Right lung (tissue), 2 donors: ENCODE measurements at regions not wholly inside any gene's neighbourhood (a gene's known extent, or its start where the extent isn't known, plus 50 kb on each side); places are given as distances from the start of the nearest gene placed in this dataset.
"Not testable (repeated sequence)": the region's sequence is repeated elsewhere in the genome, so short reads cannot be mapped to it uniquely, and the experiment has no call there.

ENCODE experiments used
- DNase-seq, 2 donors: peaks; one replicate each; pipeline ENCODE4 v3.0.0-alpha.2; 2013

DNA sequence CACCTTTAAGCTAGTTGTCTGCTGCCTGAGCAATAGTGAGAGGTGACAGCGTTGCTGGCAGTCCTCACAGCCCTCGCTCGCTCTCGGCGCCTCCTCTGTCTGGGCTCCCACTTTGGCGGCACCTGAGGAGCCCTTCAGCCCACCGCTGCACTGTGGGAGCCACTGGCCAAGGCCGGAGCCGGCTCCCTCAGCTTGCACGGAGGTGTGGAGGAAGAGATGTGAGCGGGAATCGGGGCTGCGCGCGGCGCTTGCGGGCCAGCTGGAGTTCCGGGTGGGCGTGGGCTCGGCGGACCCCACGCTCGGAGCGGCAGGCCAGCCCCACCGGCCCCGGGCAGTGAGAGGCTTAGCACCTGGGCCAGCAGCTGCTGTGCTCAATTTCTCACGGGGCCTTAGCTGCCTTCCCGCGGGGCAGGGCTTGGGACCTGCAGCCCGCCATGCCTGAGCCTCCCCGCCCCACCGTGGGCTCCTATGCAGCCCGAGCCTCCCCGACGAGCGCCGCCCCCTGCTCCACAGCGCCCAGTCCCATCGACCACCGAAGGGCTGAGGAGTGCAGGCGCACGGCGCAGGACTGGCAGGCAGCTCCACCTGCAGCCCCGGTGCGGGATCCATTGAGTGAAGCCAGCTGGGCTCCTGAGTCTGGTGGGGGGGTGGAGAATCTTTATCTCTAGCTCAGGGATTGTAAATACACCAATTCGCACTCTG lies 1424.5 kb downstream of the EFNA5 start:
- not testable (repeated sequence) for DNase-seq

GRCh38 chr5:106241409-106241808 lies 1429.3 kb downstream of the EFNA5 start:
- DNase-seq: no peak

DNA sequence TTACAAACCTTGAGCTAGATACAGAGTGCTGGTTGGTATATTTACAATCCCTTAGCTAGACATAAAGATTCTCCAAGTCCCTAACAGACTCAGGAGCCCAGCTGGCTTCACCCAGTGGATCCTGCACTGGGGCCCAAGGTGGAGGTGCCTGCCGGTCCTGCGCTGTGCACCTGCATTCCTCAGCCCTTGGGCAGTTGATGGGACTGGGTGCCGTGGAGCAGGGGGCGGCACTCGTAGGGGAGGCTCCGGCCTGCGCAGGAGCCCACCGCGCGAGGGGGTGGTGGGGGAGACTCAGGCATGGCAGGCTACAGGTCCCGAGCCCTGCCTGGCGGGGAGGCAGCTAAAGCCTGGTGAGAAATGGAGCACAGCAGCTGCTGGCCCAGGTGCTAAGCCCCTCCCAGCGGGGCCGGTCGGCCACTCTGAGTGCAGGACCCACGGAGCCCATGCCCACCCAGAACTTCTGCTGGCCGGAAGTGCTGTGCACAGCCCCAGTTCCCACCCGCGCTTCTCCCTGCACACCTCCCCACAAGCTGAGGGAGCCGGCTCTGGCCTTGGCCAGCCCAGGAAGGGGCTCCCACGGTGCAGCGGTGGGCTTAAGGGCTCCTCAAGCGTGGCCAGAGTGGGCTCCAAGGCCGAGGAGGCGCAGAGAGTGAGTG lies 1464.7 kb downstream of the EFNA5 start:
- no peak for DNase-seq

GRCh38 chr5:106202035-106202434 lies 1468.7 kb downstream of the EFNA5 start:
- DNase-seq: no peak

DNA sequence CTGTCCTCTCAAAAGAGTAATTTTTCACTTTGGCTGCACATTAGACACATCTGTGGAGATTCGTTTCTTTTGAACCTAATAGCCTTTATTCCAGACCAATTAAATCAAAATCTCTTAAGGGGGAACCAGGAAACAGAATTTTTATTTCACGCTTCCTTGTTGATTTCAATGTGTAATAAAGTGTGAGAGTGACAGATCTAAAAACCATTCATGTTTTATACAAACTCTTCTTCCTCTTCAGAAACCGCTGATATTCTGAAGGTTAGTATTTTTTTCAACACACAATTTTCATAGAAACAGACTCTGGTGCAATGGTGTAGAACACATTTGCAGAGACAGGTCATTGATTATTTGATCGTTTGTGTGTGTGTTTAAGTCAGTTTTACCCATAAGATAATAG lies 1469.8 kb downstream of the EFNA5 start:
- DNase-seq: no peak

DNA sequence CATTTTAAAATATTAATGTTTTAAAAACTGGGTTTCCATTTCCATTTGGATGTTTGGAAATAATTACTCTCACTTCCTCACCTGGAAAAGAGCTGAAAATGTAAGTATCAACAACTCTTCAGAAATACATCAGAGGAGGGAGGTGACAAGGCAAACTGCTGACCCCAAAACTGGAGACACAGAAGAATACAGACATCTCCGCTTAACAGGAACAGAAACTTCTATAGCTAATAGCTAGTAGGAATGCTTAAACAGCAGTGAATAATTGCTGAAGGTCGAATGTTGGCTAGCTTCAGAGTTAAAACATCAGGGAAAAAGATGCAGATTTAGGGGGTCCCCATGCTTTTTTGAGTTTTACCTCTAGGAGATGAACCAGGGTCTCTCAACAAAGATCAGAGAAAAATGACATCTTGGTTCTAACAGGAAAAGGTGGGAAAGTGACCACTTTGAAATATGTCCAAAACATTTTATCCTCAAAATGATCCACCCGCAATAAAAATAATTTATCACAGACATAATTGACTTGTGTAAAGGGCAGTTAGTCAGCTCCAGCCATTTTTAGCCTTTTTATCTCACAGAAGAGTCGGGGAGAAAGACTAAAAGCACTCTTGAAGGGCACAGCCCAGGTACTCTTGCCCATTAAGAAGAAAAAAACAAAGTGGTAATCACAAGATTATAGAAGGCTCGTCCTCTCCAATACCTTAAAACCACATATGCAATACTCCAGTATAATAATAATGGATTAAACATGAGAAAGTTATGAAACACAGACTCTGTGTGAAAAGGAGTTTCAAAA lies 1474.9 kb downstream of the EFNA5 start:
- no peak for DNase-seq

- no peak for DNase-seq
Measured at GRCh38 chr5:106189121-106189809, 1481.5 kb downstream of the EFNA5 start.

DNA sequence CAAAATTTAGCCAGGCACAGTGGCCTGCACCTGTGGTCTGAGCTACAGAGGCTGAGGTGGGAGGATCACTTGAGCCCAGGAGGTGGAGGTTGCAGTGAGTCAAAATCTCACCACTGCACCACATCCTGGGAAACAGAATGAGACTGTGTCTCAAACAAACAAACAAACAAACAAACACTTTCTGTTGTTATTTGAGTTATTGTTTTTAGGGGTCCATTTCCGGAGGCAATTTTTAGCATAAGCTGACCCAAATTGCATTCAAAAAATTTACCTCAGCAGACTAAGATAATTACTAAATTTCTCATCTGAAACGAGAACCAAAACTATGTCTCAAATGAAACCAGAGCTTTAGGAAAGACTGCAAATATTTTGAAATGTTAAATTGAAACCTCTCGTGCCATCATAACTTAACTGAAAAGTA lies 1485.1 kb downstream of the EFNA5 start:
- no peak for DNase-seq

DNA sequence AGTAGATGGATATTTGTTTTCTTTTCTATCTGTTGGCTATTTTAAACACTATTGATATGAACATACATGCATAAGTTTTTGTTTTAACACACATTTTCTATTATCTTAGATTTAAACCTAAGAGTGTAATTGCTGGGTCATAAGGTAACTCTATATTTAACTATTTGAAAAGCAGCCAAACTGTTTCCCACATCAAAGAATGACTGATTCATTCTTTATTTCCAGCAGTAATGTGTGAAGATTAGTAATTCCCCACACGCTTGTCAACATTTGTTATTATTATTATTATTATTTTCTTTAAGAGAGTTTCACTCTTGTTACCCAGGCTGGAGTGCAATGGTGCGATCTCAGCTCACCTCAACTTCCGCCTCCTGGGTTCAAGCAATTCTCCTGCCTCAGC lies 1495.8 kb downstream of the EFNA5 start:
- no peak for DNase-seq

- no peak for DNase-seq
Measured at GRCh38 chr5:106172681-106173532, 1497.8 kb downstream of the EFNA5 start.

DNA sequence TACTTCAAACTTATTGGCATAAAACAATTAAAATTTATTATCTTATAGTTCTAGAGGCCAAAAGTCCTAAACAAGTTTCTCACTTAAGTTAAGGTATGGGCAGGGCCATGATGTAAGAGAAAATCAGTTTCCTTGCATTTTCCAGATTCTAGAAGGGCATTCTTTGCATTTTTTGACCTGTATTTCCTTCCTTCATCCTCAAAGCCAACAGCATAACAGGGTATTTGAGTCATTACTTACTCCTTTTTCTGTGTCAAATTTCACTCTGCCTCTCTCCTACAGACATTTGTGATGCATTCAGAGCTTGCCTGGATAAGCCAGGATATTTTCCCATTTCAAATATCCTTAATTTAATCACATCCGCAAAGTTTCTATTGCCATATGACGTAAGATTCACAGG lies 1499.0 kb downstream of the EFNA5 start:
- no peak for DNase-seq

DNA sequence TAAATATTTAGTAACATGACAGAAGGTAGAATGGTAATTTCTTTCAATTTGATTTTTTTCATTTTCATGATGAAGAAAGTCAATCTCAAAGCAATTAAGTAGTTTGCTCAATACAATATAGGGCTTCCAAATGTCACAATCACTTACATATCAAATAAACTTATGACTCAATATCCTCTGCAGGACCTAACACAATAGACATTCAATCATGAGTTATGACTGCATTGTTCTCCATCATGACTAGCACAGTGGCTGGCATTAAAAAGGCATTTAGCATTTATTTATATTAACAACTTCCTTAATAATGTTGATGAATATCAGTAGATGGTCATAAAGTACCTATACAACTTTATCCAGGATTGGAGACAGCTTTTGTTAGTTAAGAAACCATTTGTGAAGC lies 1499.6 kb downstream of the EFNA5 start:
- no peak for DNase-seq

DNA sequence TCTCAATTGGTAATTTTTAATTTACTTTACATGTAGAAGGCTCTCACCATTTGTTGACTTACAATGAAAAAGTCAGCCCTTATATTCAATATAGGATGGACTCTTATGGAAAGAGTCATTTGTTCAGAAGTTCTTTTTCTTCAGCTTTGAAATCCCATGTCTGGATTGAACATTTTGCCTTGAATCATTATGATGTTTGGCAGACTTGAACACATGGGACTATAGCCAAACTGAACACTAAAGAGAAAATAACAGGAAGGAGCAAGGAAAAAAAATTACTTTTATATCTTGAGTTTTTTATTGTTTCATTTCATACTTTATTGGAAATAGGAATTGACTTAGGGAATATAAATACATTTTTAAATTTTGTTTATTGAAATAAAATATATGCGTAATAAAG lies 1503.0 kb downstream of the EFNA5 start:
- peak in 1 of 2 donors; percentile 3 for DNase-seq

GRCh38 chr5:106163233-106163632 lies 1507.5 kb downstream of the EFNA5 start:
- DNase-seq: no peak

- no peak for DNase-seq
Measured at GRCh38 chr5:106159616-106160015, 1511.1 kb downstream of the EFNA5 start.

DNA sequence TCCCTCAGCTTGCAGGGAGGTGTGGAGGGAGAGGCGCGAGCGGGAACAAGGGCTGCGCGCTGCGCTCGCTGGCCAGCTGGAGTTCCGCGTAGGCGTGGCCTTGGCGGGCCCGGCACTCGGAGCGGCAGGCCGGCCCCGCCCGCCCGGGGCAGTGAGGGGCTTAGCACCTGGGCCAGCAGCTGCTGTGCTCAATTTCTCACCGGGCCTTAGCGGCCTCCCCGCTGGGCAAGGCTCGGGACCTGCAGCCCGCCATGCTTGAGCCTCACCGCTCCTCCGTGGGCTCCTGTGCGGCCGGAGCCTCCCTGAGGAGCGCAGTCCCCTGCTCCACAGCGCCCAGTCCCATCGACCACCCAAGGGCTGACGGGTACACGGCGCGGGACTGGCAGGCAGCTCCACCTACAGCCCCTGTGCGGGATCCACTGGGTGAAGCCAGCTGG lies 1516.4 kb downstream of the EFNA5 start:
- DNase-seq: no peak

- no peak for DNase-seq
Measured at GRCh38 chr5:106152569-106152968, 1518.2 kb downstream of the EFNA5 start.

DNA sequence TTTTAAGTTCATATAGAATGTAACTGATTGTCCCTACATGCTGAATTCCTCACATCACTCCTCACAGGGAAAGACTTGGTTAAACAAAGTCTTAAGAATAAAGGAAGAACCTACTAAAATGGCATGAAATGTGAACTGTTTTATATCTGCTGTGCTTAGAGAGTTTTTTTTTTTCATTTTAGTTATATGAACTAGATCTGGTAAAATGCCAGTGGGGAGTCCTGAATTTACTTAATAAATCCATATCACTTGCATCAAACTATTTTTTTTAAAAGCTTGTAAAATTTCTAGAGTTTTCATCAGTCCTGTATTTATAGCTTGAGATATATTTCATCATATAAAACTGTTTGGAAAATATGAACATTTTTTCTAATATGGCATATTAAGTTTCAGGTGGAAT lies 1528.6 kb downstream of the EFNA5 start:
- no peak for DNase-seq

GRCh38 chr5:106140101-106140500 lies 1530.6 kb downstream of the EFNA5 start:
- no peak for DNase-seq

DNA sequence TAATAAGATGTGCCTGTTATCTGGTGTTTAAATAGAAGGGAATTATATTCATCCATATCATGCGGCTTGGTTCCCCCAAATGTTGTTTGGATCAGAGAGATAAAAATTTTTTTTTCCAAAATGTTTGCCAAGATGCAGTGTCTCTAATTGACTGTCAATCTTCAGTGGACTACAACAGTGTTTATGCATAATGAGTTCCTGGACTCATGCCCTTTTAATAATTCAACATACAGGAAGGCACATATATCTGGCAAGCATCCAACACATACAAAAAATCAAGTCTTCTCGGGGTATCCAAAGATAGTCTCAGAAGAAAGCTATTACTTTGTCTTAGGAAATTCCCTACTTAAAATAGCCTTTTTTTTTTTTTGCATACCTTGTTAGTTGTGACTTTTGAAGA lies 1534.7 kb downstream of the EFNA5 start:
- peak in 1 of 2 donors; percentile 1 for DNase-seq

DNA sequence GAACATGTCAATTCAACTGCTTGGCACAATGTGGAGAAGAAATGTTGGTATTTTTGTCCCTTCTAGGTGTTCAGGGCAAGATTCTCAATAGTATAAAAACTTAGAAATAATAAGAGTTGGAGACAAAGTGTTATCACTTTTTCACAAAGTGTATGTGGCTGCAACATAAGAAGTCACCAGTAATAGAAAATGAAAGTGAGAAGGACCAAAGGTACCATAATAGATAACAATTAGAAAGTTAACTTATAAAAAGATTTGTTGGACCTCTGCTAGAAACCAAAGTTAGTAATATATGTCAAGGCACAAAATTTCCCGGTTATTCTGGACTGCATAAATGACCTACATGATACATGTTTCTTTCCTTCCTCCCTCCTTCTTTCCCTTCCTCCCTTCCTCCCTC lies 1535.3 kb downstream of the EFNA5 start:
- no peak for DNase-seq
